Thyroid gland (tissue), 4 donors: ENCODE measurements at regions not wholly inside any gene's neighbourhood (a gene's known extent, or its start where the extent isn't known, plus 50 kb on each side); places are given as distances from the start of the nearest gene placed in this dataset.

ENCODE experiments used
- DNase-seq, 2 donors: peaks; one replicate each; pipeline ENCODE4 v3.0.0-alpha.2; 2019
- H3K27ac ChIP-seq, 3 donors: fragments of 200-600 bp; sonication (generic); 1 replicate in 2 of 3; 2 replicates in 1 of 3; pipeline ENCODE4 v1.5.1; 2016 to 2019; ENCODE audit warnings: mild to moderate bottlenecking in 1 of 3, moderate library complexity in 1 of 3
- H3K27me3 ChIP-seq: fragments of 200-600 bp; sonication (generic); one replicate; pipeline ENCODE4 v1.5.1; 2019
- H3K36me3 ChIP-seq, 2 donors: fragments of 200-600 bp; sonication (generic); one replicate each; pipeline ENCODE4 v1.5.1; 2016 to 2019
- H3K4me1 ChIP-seq, 2 donors: fragments of 200-600 bp; sonication (generic); one replicate each; pipeline ENCODE4 v1.5.1; 2017 to 2019
- H3K4me3 ChIP-seq, 3 donors: fragments of 200-600 bp; sonication (generic); replicated peaks in 1 of 3; 1 replicate in 2 of 3; 2 replicates in 1 of 3; pipeline ENCODE4 v1.5.1; 2016; ENCODE audit warnings: mild to moderate bottlenecking in 1 of 3
- H3K9me3 ChIP-seq: fragments of 200-600 bp; sonication (generic); one replicate; pipeline ENCODE4 v1.5.1; 2017
- CTCF ChIP-seq, 6 experiments: fragments of 200-600 bp in 3 of 6; fragments of 450-650 bp in 3 of 6; sonication (generic) in 3 of 6; IDR thresholded peaks; one replicate each; pipeline ENCODE4 v1.5.1; 2016 to 2019; ENCODE audit warnings: antibody characterized with exemption in 6 of 6, mild to moderate bottlenecking in 2 of 6, inconsistent platforms in 1 of 6, moderate library complexity in 1 of 6
- POLR2A ChIP-seq, 2 donors: fragments of 450-650 bp; IDR thresholded peaks; one replicate each; pipeline ENCODE4 v1.6.1; 2017; ENCODE audit warnings: antibody characterized with exemption in 2 of 2, mild to moderate bottlenecking in 2 of 2, moderate library complexity in 1 of 2
- WGBS, 2 donors: methylation state at CpG; one replicate each; pipeline ENCODE4 v1.1.5; 2017; 5-methylcytosine and 5-hydroxymethylcytosine counted together
- intact Hi-C: fragments of 100-400 bp; cut with DNase I; formaldehyde crosslinking; loops from one replicate; pipeline ENCODE4 v1.15.1; 2023

DNA sequence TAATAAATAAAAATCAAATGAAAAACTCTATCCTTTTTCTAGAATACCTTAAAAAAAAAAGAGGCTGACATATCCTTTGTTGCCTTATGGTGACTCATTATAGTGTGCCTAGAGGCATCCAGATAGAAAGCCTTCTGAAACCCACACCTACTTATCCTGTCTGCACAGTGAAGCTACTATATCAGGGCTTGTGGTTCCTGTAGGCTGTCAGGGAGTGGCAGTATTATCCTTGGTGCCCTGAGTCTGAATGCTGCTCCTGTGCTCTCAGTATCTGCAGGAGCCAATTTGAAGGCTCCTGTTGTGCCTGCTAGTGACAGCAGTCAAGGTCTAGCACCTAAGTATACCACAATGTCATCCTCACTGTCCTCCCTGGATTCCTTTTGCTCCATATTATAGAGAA, 168.4 kb upstream of the AVPR1A start:
- no peaks in the 10 kb centered on the region for H3K9me3 ChIP-seq
- no peak for DNase-seq
- H3K27me3 ChIP-seq: no peaks in the 10 kb centered on the region
- peaks cover 10 to 23% of the 10 kb centered on the region in 2 donors for H3K4me1 ChIP-seq
- H3K4me3 ChIP-seq: no peak overlapping the region
- intact Hi-C loops: no loop called here
- TF ChIP-seq POLR2A (IDR thresholded peaks at IDR 0.05) (no peak), CTCF (IDR thresholded peaks at IDR 0.05) (peak in 1 of 6 experiments; percentile 19)
- no peak overlapping the region for H3K27ac ChIP-seq
- no peaks in the 10 kb centered on the region for H3K36me3 ChIP-seq

DNA sequence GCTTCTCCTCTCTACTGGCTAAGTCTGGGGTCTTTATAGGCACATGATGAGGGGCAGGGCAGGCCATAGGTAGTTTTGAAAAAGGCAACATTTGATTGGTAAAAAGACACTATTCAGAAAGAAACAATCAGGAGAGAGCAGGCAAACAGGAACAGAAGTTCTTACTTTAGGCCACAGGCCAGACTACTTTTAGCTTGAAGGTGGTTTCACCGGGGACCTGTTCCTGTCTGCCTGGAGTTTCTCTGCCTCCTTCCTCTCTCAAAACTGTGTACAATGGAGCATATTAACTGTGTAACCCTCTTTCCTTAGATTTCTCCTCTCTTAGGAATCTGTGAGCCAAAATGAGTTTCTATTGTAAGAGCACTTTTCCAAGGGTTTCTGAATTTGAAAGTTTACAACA, 167.9 kb upstream of the AVPR1A start:
- intact Hi-C loops: no loop called here
- TF ChIP-seq POLR2A (IDR thresholded peaks at IDR 0.05) (no peak), CTCF (IDR thresholded peaks at IDR 0.05) (no peak)

GRCh38 chr12:63318313-63318712, 167.3 kb upstream of the AVPR1A start:
- DNase-seq: no peak
- Histone ChIP-seq H3K27ac (no peak overlapping the region), H3K9me3 (no peaks in the 10 kb centered on the region), H3K27me3 (no peaks in the 10 kb centered on the region), H3K4me1 (peaks cover 10 to 23% of the 10 kb centered on the region in 2 donors), H3K36me3 (no peaks in the 10 kb centered on the region), H3K4me3 (no peak overlapping the region)
- 90 to 94% methylated on average over 4 to 6 of the region's 7 CpGs for WGBS, 2 donors
- intact Hi-C loops: no loop called here
- TF ChIP-seq CTCF (IDR thresholded peaks at IDR 0.05): no peak
- TF ChIP-seq POLR2A (IDR thresholded peaks at IDR 0.05): no peak

More for the DNA sequence above, 167.9 kb upstream of the AVPR1A start:
- Histone ChIP-seq H3K4me3 (no peak overlapping the region), H3K9me3 (no peaks in the 10 kb centered on the region), H3K27ac (no peak overlapping the region), H3K4me1 (peaks cover 10 to 23% of the 10 kb centered on the region in 2 donors), H3K36me3 (no peaks in the 10 kb centered on the region), H3K27me3 (no peaks in the 10 kb centered on the region)
- no peak for DNase-seq
- 70 to 84% methylated on average over 1 of the region's 1 CpG for WGBS, 2 donors

DNA sequence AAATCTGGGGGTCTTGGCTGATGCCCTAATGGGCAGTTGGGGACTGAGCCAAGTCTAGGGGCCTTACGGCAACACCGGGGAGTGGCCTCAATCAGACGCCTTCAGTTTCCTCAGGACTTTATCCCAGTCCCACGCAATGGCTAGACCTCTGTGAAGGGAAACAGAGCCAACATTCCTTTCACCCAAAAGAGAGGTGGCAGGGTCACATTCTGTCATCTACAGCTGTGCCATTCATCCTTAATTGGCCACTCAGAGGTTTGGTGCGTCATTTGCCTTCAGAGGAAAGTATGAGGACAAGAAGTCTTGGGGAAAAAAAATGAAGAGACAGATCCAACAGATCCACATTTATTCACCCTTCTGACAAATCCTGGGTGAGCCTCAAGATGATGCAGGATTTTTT, 166.9 kb upstream of the AVPR1A start:
- H3K36me3 ChIP-seq: no peaks in the 10 kb centered on the region
- H3K27ac ChIP-seq: no peak overlapping the region
- H3K4me3 ChIP-seq: no peak overlapping the region
- no peaks in the 10 kb centered on the region for H3K9me3 ChIP-seq
- WGBS, 2 donors: 87 to 88% methylated on average over 5 of the region's 5 CpGs
- intact Hi-C loops: no loop called here
- H3K27me3 ChIP-seq: no peaks in the 10 kb centered on the region
- H3K4me1 ChIP-seq: peaks cover 10 to 22% of the 10 kb centered on the region in 2 donors
- TF ChIP-seq CTCF (IDR thresholded peaks at IDR 0.05) (no peak), POLR2A (IDR thresholded peaks at IDR 0.05) (no peak)
- DNase-seq: no peak

DNA sequence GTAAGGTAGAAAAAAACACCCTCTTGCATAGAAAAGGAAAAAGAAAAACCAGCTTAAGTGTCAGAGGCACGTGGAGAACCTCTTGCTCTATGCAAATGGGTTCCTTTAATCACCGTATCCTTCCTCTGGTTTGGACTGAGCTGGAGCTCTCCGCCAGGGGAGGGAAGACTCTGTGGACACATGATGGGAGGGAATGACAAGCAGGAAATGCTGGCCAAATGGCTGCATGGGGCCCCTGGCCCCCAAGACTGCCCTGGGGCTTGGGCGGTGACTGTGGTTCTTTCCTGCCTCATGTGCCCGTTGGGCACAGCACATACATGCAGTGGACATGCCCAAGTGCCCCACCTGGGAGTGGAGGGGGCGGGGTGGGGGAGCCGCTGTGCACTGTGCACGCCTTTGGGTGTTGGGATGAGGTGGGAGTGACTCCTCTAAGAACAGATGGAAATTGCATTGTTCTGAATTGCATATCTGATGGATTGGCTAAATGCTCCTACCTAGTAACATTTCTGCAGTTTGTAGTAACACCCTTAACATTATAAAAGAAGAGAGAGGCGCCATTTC, 166.4 kb upstream of the AVPR1A start:
- Histone ChIP-seq H3K4me3 (no peak overlapping the region), H3K27me3 (no peaks in the 10 kb centered on the region), H3K36me3 (no peaks in the 10 kb centered on the region), H3K27ac (no peak overlapping the region), H3K9me3 (no peaks in the 10 kb centered on the region), H3K4me1 (peaks cover 10 to 18% of the 10 kb centered on the region in 2 donors)
- intact Hi-C loops: no loop called here
- no peak for DNase-seq
- WGBS, 2 donors: 85 to 93% methylated on average over 7 to 9 of the region's 9 CpGs
- no peak for TF ChIP-seq POLR2A (IDR thresholded peaks at IDR 0.05)
- no peak for TF ChIP-seq CTCF (IDR thresholded peaks at IDR 0.05)
